Esophagus (tissue), 2 donors: ENCODE measurements at regions not wholly inside any gene's neighbourhood (a gene's known extent, or its start where the extent isn't known, plus 50 kb on each side); places are given as distances from the start of the nearest gene placed in this dataset.

Experiments used
- H3K27ac ChIP-seq, 2 donors: one replicate each; pipeline ENCODE4 v1.5.1; 2013; ENCODE audit warnings: low read depth in 2 of 2, mild to moderate bottlenecking in 2 of 2, inconsistent platforms in 1 of 2, low read length in 1 of 2, moderate library complexity in 1 of 2
- H3K27me3 ChIP-seq, 2 donors: one replicate each; pipeline ENCODE4 v1.6.1; 2013; ENCODE audit warnings: low read length in 2 of 2, control low read depth in 1 of 2, mild to moderate bottlenecking in 1 of 2; ENCODE audit not compliant: insufficient read depth in 2 of 2, control insufficient read depth in 1 of 2
- H3K36me3 ChIP-seq, 2 donors: one replicate each; pipeline ENCODE4 v1.6.1; 2013; ENCODE audit warnings: low read length in 1 of 2; ENCODE audit not compliant: control insufficient read depth in 2 of 2, insufficient read depth in 2 of 2
- H3K4me1 ChIP-seq, 2 donors: one replicate each; pipeline ENCODE4 v1.6.1; 2013; ENCODE audit warnings: low read length in 1 of 2; ENCODE audit not compliant: control insufficient read depth in 2 of 2, insufficient read depth in 2 of 2
- H3K4me3 ChIP-seq, 2 donors: one replicate each; pipeline ENCODE4 v1.5.1; 2013; ENCODE audit warnings: low read length in 2 of 2, mild to moderate bottlenecking in 2 of 2, low read depth in 1 of 2, moderate library complexity in 1 of 2
- H3K9me3 ChIP-seq, 2 donors: one replicate each; pipeline ENCODE4 v1.6.1; 2013; ENCODE audit warnings: mild to moderate bottlenecking in 2 of 2, low read depth in 1 of 2, low read length in 1 of 2, moderate library complexity in 1 of 2; ENCODE audit not compliant: control insufficient read depth in 2 of 2, insufficient read depth in 1 of 2
- WGBS, 2 donors: extraction: QIAGEN DNeasy Blood & Tissue Kit; methylation state at CpG; one replicate each; pipeline ENCODE4 v1.1.7; 2013; 5-methylcytosine and 5-hydroxymethylcytosine counted together
- donor health status: healthy with polysubstance abuse.
- donor health status: Bipolar disorder and iron deficiency.

- H3K36me3 ChIP-seq = no peaks in the 10 kb centered on the region
- H3K27me3 ChIP-seq = no peaks in the 10 kb centered on the region
- no peak overlapping the region for H3K4me3 ChIP-seq
- H3K4me1 ChIP-seq = no peaks in the 10 kb centered on the region
- 90 to 94% methylated on average over 1 of the region's 1 CpG for WGBS, 2 donors
- no peaks in the 10 kb centered on the region for H3K9me3 ChIP-seq
- no peak overlapping the region for H3K27ac ChIP-seq
These were observed 403.2 kb upstream of the DDI1 start for GRCh38 chr11:103633068-103633788.

- H3K27me3 ChIP-seq = no peaks in the 10 kb centered on the region
- WGBS, 2 donors = 65 to 72% methylated on average over 3 of the region's 3 CpGs
These were observed 402.4 kb upstream of the DDI1 start for GRCh38 chr11:103633819-103634590.

GRCh38 chr11:103636232-103636631, 400.2 kb upstream of the DDI1 start:
- H3K27ac ChIP-seq = no peak overlapping the region
- WGBS, 2 donors = 55 to 72% methylated on average over 6 of the region's 6 CpGs
- no peaks in the 10 kb centered on the region for H3K27me3 ChIP-seq
- H3K4me3 ChIP-seq = no peak overlapping the region
- no peaks in the 10 kb centered on the region for H3K36me3 ChIP-seq
- no peaks in the 10 kb centered on the region for H3K9me3 ChIP-seq
- H3K4me1 ChIP-seq = no peaks in the 10 kb centered on the region

More at GRCh38 chr11:103633819-103634590, 402.4 kb upstream of the DDI1 start:
- no peak overlapping the region for H3K4me3 ChIP-seq
- H3K9me3 ChIP-seq = no peaks in the 10 kb centered on the region
- H3K4me1 ChIP-seq = no peaks in the 10 kb centered on the region
- no peaks in the 10 kb centered on the region for H3K36me3 ChIP-seq
- no peak overlapping the region for H3K27ac ChIP-seq

- H3K4me1 ChIP-seq = no peaks in the 10 kb centered on the region
- no peak overlapping the region for H3K4me3 ChIP-seq
- no peaks in the 10 kb centered on the region for H3K36me3 ChIP-seq
- H3K27me3 ChIP-seq = no peaks in the 10 kb centered on the region
- no peaks in the 10 kb centered on the region for H3K9me3 ChIP-seq
- WGBS, 2 donors = 61 to 81% methylated on average over 2 of the region's 2 CpGs
- H3K27ac ChIP-seq = no peak overlapping the region
These were observed 399.1 kb upstream of the DDI1 start for GRCh38 chr11:103637295-103637694.

GRCh38 chr11:103637831-103638230, 398.6 kb upstream of the DDI1 start:
- Histone ChIP-seq H3K9me3 (no peaks in the 10 kb centered on the region), H3K27ac (no peak overlapping the region), H3K4me1 (no peaks in the 10 kb centered on the region), H3K27me3 (no peaks in the 10 kb centered on the region), H3K36me3 (no peaks in the 10 kb centered on the region), H3K4me3 (no peak overlapping the region)

GRCh38 chr11:103644676-103645075, 391.8 kb upstream of the DDI1 start:
- Histone ChIP-seq H3K4me3 (no peak overlapping the region), H3K27ac (no peak overlapping the region), H3K36me3 (no peaks in the 10 kb centered on the region), H3K9me3 (peaks cover 0 to 2% of the 10 kb centered on the region in 2 donors), H3K27me3 (no peaks in the 10 kb centered on the region), H3K4me1 (no peaks in the 10 kb centered on the region)
- WGBS, 2 donors = 93% methylated on average over 20 of the region's 20 CpGs

- Histone ChIP-seq H3K4me3 (no peak overlapping the region), H3K9me3 (peaks cover 0 to 2% of the 10 kb centered on the region in 2 donors), H3K27me3 (no peaks in the 10 kb centered on the region), H3K36me3 (no peaks in the 10 kb centered on the region), H3K4me1 (no peaks in the 10 kb centered on the region), H3K27ac (no peak overlapping the region)
These were observed 388.4 kb upstream of the DDI1 start for GRCh38 chr11:103648054-103648453.

GRCh38 chr11:103648670-103649400, 387.6 kb upstream of the DDI1 start:
- no peaks in the 10 kb centered on the region for H3K36me3 ChIP-seq
- H3K4me1 ChIP-seq = no peaks in the 10 kb centered on the region
- H3K9me3 ChIP-seq = peaks cover 0 to 2% of the 10 kb centered on the region in 2 donors
- H3K27ac ChIP-seq = no peak overlapping the region
- H3K4me3 ChIP-seq = no peak overlapping the region
- WGBS, 2 donors = 72 to 80% methylated on average over 1 of the region's 1 CpG
- H3K27me3 ChIP-seq = no peaks in the 10 kb centered on the region

GRCh38 chr11:103649401-103649895, 387.0 kb upstream of the DDI1 start:
- Histone ChIP-seq H3K4me1 (no peaks in the 10 kb centered on the region), H3K27ac (no peak overlapping the region), H3K36me3 (no peaks in the 10 kb centered on the region), H3K27me3 (no peaks in the 10 kb centered on the region), H3K9me3 (peaks cover 0 to 2% of the 10 kb centered on the region in 2 donors), H3K4me3 (no peak overlapping the region)
- 88 to 96% methylated on average over 3 of the region's 3 CpGs for WGBS, 2 donors
